Left forelimb (tissue), 1 donor: ENCODE measurements at regions not wholly inside any gene's neighbourhood (a gene's known extent, or its start where the extent isn't known, plus 50 kb on each side); places are given as distances from the start of the nearest gene placed in this dataset.

Experiments
- DNase-seq: peaks from one replicate; pipeline ENCODE4 v3.0.0-alpha.2; 2018; ENCODE audit warnings: low spot score

DNA sequence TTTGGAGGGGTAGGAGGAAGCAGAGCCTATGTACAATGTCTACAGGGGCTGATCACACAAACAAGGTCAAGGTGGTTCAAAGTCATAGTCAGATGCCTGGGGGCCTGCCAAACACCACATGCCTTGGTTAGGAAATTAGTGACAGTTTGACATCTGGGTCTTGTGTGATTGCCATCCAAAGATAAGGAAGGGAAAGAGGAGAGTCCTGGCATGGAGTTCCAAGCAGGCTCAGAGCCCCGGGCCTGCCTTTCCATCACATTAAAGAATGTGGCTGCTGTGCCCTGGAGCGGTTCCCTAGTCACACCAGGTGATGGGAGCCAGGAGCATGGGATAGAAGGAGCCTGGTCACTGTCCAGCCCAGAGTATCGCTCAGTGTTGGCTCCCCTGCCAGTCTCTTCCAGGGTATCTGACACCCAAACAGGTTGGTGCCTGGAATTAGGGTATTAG, 53.6 kb upstream of the BCL2L14 start:
- DNase-seq: no peak

DNA sequence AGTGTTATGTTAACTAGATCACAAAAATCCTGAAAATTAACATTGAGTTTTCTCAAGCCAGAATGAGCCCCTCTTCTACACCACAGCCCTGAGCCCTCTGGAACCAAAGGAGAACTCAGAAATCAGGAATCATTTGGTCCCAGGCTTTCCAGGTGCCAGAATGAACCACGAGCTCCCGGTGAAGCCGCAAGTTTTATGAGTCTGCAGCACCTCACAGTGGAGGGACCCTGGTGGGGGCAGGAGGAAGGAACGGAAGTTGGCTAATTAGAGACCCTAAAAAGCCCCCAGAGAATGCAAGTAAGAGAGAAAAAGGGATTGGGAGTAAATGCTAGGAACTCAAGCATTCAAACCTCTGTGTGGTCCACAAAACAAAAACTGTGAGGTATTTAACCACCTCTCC, 52.9 kb upstream of the BCL2L14 start:
- no peak for DNase-seq

DNA sequence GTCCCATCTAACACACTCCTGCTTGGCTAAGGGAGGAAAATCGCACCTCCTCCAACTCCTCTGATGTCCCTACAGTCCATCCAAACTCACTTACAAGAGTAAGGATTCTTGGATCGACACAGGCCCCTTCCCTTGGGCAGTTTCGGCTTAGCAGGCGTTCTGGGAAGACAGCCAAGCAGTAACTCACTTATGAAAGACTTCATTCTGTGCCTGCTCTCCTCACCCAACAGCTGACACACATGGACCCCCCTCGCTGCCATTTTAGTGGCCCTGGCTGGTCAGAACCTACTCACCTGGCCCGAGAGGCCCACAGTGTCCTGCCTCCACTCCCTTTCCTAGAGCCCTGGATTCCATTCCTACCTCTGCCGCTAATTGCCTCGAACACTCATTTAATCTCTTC, 52.3 kb upstream of the BCL2L14 start:
- no peak for DNase-seq

DNA sequence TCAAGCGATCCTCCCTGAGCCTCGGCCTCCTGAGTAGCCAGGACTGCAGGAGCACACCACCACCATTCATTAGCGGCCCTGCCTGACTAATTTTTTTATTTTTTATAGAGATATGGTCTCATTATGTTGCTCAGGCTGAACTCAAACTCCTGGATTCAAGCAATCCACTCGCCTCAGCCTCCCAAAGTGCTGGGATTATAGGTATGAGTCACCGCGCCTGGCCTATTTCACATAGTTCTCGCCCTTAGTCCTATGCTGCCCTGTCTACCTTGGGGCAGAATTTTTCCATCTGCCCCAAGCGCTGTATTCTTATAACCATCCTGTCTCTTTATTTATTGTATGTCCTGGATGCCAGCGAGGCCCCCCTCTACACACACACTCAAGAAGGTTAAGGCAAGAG, 50.9 kb upstream of the BCL2L14 start:
- no peak for DNase-seq

DNA sequence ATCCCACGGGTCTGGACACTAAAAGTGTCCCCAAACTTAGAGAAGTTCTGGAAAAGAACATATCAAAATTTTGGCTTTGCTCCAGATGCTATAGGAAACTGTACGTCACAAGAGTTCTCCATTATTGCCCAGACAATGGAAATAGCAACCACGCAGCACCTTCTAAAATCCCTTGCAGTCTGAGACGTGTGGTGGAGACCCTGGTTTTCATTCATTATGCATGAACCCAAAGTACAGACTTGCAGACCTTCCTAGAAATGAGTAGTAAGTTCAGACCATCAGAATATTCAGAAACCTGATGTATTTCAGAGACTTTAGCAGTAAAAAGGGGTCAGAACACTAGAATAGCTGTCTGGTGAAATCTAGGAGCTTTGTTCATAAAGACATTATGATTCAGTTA, 50.0 kb upstream of the BCL2L14 start:
- DNase-seq: no peak
